ENCODE measurements at regions not wholly inside any gene's neighbourhood (a gene's known extent, or its start where the extent isn't known, plus 50 kb on each side); places are given as distances from the start of the nearest gene placed in this dataset.
"Not testable (repeated sequence)": the region's sequence is repeated elsewhere in the genome, so short reads cannot be mapped to it uniquely, and the experiment has no call there.

- DNase-seq (ENCODE audit: insufficient read length, low spot score) (no peak), FAIRE-seq (no peak)
- TF ChIP-seq CTCF (IDR thresholded peaks at IDR 0.05; ENCODE audit: insufficient read depth, missing control alignments): no peak
These were observed 71.6 kb downstream of the TFAP2A start for GRCh38 chr6:10343320-10343719.

- TF ChIP-seq CTCF (IDR thresholded peaks at IDR 0.05; ENCODE audit: insufficient read depth, missing control alignments): no peak
- no peak for FAIRE-seq
These were observed 73.3 kb downstream of the TFAP2A start for GRCh38 chr6:10341605-10342004.

GRCh38 chr6:10338151-10338550, 76.7 kb downstream of the TFAP2A start:
- TF ChIP-seq CTCF (IDR thresholded peaks at IDR 0.05; ENCODE audit: insufficient read depth, missing control alignments): no peak
- FAIRE-seq (no peak), DNase-seq (ENCODE audit: insufficient read length, low spot score) (no peak)

More at GRCh38 chr6:10341605-10342004, 73.3 kb downstream of the TFAP2A start:
- no peak for DNase-seq (ENCODE audit: insufficient read length, low spot score)

- not testable (repeated sequence) for FAIRE-seq; DNase-seq (ENCODE audit: insufficient read length, low spot score)
These were observed 77.5 kb downstream of the TFAP2A start for GRCh38 chr6:10337376-10337775.

- TF ChIP-seq CTCF (IDR thresholded peaks at IDR 0.05; ENCODE audit: insufficient read depth, missing control alignments): no peak
- no peak for FAIRE-seq
These were observed 82.8 kb downstream of the TFAP2A start for GRCh38 chr6:10332111-10332510.

GRCh38 chr6:10331334-10331968, 83.4 kb downstream of the TFAP2A start:
- FAIRE-seq (no peak), DNase-seq (ENCODE audit: insufficient read length, low spot score) (no peak)
- TF ChIP-seq CTCF (IDR thresholded peaks at IDR 0.05; ENCODE audit: insufficient read depth, missing control alignments): no peak

More at GRCh38 chr6:10332111-10332510, 82.8 kb downstream of the TFAP2A start:
- no peak for DNase-seq (ENCODE audit: insufficient read length, low spot score)

GRCh38 chr6:10330515-10330914, 84.4 kb downstream of the TFAP2A start:
- no peak for DNase-seq (ENCODE audit: insufficient read length, low spot score)
- no peak for FAIRE-seq
- TF ChIP-seq CTCF (IDR thresholded peaks at IDR 0.05; ENCODE audit: insufficient read depth, missing control alignments): no peak

- TF ChIP-seq CTCF (IDR thresholded peaks at IDR 0.05; ENCODE audit: insufficient read depth, missing control alignments): no peak
- FAIRE-seq: no peak
- DNase-seq (ENCODE audit: insufficient read length, low spot score): no peak
These were observed 91.9 kb downstream of the TFAP2A start for GRCh38 chr6:10323018-10323417.

All from D721Med (cell line).